ENCODE measurements at regions not wholly inside any gene's neighbourhood (a gene's known extent, or its start where the extent isn't known, plus 50 kb on each side); places are given as distances from the start of the nearest gene placed in this dataset.
"Not testable (repeated sequence)": the region's sequence is repeated elsewhere in the genome, so short reads cannot be mapped to it uniquely, and the experiment has no call there.

DNA sequence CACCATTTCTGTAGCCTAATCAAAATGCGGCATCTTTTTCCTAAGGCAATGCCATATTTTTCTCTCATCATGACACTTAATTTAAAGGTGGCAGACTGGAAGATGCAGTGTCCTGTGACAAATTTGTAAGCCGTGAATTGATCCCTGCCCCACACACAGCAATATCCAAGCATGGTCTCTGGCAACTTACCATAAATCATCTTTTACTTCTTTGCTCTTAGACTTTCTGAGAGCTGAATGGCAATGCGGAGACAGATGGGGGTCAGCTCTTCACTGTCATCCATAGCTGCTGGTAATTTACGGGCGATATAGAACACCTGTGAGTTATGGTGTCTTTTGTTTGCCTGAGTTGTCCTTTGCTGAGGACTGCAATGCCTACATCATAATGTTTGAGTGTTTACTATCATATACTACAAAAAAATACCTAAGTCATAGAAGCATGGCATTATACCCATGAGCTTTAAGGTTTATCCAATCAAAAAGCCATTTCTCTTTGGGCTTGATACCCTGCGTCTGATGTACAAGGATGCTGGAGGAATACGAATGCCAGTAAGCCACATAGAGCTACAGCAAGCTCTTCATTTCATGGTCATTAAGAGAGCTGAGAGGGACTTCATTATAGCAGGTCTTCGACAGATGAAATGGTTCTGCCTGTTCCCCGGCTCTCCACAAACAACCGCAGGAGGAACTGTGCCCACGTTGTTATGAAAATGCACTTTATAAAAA is 148.1 kb downstream of the TRIML1 start:
- DNase-seq = no peak

DNA sequence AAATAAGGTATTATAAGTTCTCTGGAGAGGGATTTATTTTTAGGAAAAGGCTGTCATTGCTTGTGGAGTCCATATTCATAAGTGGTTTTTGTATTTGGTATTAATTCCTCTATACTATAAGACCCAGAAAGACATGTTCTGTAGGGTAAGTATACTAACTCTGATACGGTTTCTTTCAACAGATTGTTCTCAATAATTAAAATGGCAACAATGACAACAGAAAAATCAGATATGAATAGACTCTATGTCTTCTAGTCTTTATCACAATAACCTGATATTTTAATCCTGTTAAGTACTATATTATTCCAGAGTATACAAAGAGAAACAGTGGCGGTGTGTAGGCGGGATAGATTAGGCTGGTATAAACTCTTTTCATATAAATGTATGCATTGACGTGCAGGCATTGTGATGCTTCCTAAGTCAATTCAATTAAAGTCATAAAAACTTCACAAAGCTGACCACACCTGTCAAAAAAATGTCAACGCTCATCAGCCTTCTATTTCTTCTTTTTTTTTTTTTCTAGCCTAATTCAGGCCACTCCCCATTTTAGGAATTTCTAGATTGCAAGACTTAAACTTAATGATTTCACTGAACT is 150.4 kb downstream of the TRIML1 start:
- DNase-seq = no peak

DNA sequence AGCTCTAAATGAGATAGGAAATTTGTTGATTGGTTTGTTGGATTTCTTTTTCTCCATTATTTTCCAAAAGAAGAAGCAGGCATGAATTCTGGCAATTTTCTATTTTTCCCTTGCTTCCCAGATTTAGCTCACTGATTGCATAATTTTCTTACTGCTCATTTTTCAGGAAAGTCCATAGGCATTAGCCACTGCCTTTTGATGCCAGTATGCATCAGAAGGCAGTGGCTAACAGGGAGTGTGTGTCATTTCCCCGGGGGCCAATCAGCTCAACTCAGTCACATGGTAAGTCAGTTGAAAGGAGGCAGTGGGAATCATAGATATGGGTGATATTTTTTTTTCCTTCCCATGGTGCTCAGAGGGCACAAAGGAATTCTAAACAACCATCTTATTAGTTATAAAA is 156.7 kb downstream of the TRIML1 start:
- DNase-seq = no peak

DNA sequence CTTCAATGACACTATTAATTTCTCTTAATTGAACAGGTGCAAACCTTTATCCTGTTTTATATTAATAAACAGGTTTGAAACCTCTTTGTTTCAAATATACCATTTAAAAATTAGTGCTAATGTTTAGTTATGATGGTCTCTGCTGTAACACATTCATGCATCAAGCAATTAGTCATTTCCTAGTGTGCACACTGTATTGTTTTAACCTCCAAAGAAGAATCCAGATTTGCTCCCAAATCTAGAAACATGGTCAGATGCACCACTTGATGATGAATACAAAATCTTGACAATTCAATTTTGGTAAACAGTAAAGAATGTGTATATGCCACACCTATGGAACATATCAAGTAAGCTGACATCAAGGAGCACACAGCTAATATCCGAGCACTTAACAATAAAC is 157.1 kb downstream of the TRIML1 start:
- no peak for DNase-seq

DNA sequence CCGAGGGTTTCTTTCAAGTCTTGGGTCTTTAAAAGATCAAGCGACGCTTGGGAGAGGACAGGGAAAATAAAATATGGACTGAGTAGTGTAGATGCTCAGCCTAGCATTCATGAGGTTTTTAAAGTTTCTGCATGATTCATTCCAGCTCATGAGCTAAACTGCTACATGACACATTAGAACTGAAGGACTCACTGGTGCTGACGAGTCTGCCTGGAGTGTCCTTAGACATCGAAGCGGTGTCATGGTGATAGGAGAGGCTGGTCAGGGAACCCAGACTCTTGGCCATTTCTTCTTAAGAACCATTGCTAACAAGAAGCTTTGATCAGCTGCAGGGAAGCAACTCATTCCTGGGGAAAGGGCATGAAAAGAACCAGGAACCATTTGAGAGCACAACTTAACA is 158.6 kb downstream of the TRIML1 start:
- DNase-seq = no peak

DNA sequence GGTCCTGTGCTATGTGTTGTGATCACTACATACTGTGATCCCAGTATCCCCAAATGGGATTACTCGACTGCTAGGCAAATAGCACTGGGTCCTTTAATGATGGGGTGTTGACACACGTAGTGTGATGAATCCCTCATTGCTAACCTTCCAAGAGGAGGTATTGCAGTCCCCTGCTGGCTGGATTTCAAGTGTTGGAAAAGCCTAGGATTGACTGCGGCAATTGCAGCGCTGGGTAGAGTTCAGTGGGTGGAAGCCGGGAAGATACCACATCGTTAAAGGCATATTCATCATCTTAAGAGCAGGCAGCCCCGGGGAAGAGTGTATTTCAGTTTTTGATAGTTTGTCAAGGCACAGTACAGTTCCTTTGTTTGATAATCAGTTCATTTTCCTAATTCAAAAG is 159.9 kb downstream of the TRIML1 start:
- DNase-seq = no peak

DNA sequence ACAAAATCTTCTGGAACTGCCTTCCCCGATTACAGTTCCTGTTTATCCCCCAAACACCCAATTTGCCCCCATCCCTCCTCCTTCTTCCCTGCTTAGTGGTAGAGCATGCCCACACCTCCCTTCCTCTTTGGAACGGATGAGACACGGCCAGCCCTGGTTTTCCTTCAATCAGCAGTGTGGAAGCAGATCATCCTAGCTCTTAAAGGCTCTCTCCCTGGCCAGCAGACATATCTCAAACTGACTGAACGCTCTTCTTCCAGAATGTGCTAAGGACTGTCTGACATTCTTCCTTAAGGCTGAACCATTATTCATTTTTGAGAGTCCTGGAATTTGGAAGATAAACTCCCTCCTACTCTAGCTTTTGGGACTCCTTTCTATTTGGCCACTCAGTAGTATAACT is 161.1 kb downstream of the TRIML1 start:
- DNase-seq = no peak

DNA sequence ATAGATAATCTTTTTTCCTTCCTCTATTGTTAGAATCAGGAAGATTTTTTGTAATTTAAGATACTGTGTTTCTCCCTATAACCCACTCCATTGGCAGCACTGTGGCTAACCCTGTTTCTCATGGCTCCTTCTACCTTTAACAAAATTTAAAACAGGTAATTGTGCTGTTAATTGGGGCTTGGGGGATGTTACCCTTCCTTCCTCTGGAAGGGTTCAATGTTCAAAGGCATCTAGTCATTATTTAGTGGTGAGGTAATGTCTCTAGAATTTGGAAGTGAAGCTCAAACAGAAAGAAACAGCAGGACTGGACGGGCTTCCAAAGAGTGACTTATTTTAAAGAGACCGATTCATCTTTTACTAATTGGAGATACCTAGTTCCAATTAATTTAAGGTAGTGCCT is 166.4 kb downstream of the TRIML1 start:
- no peak for DNase-seq

DNA sequence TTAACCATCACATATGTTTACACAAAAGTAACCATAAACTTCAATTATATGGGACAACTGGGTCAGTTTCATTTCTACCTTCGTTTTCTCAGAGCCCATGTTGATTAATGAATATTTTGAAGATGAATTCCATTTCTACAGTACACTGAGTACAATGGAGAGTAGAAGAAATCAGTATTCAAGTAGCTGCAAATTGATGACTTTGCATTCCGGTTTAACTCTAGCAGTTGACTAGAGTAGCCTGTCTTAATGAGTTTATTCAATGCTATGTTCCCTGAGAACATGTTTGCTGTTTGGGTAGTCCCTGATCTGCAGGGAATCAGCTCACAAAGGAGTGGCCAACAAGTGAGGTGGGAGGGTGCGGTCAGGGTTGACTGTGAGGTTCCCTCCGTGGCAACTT is 168.3 kb downstream of the TRIML1 start:
- DNase-seq = no peak

DNA sequence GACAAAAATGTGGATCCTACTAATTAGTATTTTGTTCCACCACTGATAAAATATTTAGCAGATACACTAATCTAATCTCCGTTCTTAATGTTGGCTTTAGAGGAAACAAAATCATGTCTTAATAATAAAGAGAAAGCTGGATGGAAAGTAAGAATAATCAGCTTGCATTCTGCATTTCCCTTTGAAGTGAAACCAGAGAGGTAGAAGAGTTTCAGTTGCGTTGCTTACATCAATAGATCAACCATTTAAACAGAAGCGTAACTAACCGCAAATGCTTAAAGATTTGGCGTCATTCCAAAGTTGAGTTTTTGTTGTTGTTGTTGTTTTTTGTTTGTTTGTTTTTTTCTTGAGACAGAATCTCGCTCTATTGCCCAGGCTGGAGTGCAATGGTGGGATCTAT is 168.9 kb downstream of the TRIML1 start:
- DNase-seq = no peak

DNA sequence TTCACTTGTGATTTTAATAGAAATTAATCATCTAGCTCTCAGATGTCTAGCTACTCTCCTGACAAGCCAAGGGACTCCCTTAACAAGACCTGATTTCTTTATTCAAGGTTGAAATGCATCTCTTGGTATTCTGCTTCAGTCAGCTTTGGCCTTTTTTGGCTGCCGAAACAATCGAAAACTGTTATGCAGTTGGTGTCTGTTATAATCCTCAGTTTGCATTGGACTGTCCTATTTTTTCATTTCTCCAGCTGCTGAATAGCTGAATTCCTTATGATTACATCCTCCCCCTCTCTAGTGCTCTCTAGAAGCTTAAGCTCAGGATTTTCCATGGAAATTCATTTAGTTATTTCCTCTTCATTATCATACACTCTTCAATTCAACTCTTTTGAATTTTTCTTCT is 177.2 kb downstream of the TRIML1 start:
- no peak for DNase-seq

DNA sequence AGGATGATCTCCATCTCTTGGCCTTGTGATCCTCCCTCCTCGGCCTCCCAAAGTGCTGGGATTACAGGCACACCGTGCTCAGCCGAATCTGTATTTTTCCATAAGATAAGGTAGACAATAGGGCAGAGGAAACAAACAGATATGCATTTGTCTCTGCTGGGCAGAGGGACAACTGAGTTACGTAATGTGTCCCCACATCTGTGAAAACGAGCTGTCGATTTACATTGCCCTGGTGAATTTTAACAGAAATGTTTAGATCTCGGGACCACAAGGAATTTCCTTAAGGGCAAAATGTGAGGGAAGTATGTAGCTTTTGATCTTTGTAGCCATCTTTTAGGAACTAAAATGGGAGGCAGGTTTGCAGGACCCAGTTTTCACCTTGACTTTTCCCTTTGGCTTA is 189.7 kb downstream of the TRIML1 start:
- DNase-seq = no peak

DNA sequence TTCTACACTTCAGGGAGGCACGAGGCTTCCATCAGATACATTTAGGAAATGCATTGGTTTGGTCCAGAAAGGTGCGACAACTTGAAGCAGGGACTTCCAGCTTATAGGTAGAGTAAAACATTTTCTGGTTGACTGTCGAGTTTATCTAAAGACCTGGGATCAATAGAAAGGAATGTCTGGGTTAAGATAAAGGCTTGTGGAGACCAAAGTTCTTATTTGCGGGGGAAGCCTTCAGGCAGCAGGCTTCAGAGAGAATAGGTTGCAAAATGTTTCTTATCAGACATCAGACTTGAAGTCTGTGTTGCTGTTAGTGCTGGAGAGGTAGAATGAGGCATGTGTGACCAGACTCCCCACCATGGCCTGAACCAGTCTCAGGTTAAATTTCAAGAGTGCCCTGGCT is 190.3 kb downstream of the TRIML1 start:
- DNase-seq = no peak

DNA sequence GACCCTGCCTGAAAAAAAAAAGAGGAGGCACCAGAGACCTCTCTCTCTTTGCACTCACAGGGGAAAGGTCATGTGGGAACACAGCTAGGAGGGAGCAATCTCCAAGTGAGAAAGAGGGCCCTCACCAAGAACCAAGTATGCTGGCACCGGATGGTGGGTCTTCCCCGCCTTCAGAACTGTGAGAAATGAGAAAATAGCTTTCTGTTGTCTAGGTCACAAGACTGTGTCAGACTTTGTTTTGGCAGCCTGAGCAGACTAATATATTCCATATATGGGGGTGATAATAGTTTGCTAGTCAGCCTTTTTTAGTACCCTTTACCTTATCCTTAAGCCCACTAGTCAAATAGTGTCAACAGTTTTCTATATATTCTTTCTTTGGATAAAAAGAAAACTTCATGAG is 193.0 kb downstream of the TRIML1 start:
- no peak for DNase-seq

DNA sequence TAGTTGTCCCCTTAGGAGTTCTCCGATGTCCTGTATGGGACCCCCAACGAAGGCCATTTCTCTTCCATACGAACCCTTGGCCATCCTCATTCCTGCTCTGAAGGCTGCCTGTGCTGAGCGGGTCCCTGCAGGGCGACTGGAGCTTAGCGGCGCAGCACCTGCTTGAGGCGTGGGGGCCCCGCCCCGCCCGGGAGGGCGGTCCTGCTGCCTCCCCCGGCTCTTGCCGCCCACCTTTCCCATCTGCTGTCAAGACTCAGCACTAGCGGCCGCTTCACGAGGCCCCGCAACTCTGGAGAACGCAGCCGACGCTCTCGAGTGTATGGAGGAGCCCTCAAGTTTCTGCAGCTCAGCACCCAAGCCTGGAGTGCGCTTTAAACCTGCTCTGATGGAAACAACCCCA is 197.7 kb downstream of the TRIML1 start:
- DNase-seq = no peak

DNA sequence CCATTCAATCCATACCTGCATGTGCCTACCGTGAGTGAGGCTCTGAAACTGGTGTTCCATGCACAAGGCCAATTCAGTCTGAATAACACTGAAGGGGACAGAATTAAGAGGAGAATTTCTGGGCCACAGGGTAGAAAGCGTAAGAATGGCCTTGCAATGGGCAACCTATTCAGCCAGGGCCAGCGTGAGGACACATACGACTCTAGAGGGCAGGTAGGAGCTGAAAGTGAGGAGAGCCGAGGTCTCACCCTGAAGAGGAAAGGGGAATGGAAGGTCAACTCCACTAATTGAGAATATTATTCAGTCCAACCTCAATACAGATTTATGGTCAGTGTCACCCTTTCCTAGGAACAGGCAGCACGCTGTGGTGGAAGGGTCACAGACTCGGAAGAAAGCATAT is 202.2 kb downstream of the TRIML1 start:
- DNase-seq = no peak

DNA sequence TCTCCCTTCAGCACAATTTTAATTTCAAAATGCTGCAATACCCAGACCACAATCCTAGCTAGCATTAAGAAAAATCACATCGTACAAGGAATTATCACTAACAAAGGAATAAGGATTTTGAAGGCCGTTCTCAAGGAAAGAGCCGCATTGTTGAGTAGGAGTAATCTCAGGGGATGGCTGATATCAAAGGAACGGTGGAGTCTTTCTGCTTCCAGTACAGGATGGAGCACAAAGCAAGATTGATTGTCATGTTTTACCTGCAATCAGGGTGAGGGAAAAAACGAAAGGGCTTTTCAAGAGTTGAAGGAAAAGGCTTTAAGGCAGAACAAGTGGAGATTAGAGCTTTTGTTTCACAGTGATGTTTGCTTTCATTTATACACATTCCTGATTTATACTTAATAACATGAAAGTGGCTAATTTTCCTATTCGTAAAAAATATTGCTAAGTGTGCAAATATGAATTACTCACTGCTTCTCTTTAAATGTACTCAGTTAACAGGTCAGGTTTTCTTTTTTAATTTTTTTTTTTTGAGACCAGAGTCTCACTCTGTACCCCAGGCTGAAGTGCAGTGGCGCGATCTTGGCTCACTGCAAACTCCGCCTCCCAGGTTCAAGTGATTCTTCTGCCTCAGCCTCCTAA is 207.0 kb downstream of the TRIML1 start:
- DNase-seq = no peak

DNA sequence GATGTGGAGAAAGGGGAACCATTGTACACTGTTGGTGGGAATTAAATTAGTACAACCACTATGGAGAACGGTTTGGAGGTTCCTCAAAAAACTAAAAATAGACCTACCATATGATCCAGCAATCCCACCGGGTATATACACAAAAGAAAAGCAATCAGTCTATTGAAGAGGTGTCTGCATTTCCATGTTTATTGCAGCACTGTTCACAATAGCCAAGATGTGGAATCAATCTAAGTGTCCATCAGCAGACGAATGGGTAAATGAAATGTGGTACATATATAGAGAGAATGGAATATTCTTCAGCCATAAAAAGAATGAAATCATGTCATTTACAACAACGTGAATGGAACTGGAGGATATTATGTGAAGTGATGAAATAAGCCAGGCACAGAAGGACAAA is 208.1 kb downstream of the TRIML1 start:
- DNase-seq = no peak

DNA sequence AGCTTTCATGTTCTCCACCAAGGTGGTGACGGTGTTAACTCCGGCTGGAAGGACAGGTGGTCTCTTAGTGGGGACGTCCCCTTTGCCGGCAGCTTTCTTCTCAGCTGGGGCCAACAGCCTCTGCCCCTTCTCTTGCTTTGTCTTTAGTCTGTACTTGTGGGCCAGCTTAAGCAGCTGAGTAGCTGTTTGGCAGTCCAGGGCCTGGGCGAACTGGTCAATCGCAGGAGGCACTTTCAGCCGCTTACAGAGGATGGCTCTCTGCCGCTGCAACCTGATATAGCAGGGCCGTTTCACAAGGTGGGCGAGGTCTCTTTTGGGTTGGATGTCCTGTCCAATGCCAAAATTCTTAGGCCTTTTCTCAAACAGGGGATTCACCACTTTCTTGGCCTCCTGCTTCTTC is 210.3 kb downstream of the TRIML1 start:
- not testable (repeated sequence) for DNase-seq

DNA sequence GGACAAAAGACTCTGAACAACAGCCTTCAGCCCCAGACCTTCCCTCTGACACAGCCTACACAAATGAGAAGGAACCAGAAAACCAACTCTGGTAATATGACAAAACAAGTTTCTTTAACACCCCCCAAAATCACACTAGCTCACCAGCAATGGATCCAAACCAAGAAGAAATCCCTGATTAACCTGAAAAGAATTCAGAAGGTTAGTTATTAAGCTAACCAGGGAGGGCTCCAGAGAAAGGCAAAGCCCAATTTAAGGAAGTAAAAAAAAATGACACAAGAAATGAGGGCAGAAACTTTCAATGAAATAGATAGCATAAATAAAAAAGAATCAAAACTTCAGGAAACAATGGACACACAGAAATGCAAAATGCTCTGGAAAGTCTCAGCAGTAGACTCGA is 224.0 kb downstream of the TRIML1 start:
- DNase-seq = no peak

DNA sequence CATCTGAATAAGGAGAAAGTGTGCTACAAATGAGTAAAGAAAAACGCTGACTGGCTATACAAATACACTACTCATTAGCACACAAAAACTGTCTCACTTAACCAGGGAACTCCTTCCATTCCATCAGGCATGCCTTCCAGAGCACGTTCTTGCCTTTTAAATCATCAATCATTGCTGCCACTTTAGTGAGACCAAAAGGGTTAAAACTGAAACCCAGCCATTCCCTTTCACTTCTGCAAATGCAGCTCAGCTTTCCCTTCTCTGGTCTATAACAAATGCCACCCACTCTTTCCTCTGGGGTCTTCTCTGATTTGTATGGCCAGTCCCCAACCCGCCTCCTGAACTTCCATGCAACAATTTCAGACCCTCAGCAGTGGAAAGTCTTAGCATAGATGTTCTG is 231.5 kb downstream of the TRIML1 start:
- DNase-seq = no peak

DNA sequence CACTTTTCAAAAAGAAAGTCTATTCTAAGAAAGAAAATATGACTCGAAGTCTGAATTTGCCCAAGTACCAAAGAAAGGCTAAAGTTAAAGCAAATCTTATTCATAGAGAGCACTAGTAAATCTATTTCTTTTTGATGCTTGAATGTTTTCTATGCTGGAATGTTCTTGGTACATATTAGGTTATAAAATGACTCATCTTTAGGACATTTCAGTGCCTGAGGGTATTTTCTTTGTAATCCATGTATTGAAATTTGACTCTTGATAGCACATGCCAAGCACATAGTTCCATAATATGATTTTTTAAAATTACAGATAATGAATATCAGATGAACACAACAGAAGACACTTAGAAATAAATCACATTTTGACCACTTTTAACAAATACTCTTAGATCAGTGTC is 232.8 kb downstream of the TRIML1 start:
- DNase-seq = no peak

DNA sequence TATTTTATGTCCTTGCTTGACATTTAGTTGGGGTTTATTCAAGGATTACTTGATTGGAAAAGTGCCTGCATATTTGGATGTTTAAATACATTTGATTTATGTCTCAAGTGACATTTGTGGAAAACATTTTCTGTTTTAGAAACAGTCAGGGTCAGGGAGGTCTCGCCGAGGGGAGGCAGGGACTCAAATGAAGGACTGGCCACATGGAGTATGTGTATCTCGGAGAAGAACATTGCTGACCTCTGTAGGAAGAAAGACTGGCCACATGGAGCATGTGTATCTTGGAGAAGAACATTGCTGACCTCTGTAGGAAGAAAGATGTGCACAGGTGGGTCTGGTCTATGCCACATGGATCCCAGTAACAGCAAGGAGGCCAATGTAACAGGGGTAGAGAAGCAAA is 233.6 kb downstream of the TRIML1 start:
- DNase-seq = no peak

DNA sequence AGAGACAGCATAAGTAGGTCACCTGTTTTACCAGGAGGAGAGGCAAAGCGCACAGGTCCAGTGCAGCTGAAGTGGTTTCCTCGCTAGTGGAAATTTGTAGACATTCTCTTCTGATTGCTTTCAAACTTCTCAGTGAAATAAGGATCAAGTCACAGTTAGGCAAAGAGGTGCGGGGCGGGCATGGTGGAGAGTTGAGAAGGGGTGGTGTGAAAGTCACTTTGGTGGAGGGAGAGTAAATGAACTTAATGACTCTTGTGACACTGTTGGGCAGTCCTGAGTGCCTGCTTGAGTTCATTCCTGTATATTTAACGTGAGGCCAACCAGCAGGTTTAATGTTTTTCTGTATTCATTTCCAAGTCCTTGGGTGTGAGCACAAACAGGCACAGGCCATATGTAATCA is 235.6 kb downstream of the TRIML1 start:
- no peak for DNase-seq

DNA sequence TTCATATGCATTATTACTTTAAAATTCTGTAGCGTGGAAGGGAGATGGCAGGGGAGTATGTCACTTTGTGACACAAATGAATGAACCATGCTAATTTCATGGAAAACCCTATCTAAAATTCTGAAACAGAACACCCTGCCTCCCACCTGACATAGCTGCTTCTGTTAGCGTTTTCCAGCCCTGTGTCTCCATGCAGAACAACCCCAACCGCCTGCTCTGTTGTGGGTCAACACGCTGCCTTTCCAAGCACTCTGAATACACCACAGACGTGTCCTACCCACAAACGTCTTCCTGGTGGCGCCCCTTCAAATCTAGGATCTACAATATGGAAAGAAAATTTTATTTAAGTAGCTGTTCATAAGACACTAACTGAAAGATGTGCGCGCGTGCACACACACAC is 238.6 kb downstream of the TRIML1 start:
- DNase-seq = no peak

Data from activated T-cell treated with anti-CD3 and anti-CD28 coated beads for 4 hours (primary cell).